Amniotic epithelial cell (primary cell): ENCODE measurements at regions not wholly inside any gene's neighbourhood (a gene's known extent, or its start where the extent isn't known, plus 50 kb on each side); places are given as distances from the start of the nearest gene placed in this dataset.

Experiments
- DNase-seq: peaks from one replicate; pipeline ENCODE4 v3.0.0-alpha.2; 2010; ENCODE audit warnings: low read depth

DNA sequence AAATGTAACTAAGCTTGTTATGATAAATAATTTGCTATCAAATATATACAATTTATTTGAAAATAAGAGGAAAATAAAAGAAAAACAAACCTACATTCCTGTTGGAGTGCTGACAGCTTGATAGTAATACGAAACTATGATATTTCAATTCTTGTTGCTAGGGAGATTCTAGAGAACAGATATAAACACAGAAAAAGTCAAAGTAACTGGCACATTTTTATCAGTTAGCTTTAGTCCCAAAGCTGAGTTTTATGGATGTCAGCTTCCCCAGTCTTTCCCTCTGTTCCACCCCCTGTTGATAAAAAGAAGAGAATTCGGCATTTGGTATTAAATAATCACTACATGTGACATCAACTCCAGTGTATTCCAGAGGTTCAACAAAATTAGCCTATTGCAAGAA lies 1134.0 kb downstream of the XPNPEP1 start:
- no peak for DNase-seq

DNA sequence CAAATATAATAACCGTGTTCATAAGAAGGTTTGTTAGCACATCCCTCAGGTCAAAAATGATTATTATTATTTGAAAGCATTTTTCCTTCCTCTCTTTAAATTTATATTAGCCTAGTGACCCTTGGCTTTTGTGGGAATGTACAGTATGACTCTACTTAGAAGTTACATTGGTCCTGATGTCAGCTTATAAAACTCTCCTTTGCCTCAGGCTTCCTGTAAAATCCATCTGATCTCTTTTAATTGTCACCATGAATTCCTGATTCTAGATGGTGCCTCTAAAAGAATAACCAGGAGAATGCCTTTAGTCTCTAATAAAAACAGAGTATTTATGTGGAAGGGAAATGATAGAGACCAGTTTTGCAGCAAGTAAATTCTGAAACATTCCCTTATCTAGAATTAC lies 1134.4 kb downstream of the XPNPEP1 start:
- DNase-seq, result no peak

DNA sequence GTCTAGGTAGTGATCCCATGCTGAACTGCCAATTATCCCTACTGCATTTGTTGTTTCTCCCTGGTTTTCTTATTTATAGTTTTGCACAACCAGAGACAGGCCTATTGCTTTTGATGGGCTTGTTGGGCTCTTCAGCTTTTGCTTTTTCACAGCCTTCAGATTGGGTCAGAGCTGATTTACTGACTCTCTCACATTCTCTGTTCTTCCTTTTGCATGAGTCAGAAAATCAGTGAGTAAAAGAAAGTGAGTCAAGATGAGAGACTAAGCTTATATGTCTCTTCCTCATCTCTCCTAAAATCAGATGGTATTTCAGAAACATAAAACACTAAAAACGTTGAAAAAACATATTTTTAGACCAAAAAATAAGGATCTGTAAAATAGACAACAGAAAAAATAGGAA lies 1135.4 kb downstream of the XPNPEP1 start:
- peak; percentile 78 for DNase-seq

GRCh38 chr10:108785011-108785410 lies 1138.3 kb downstream of the XPNPEP1 start:
- DNase-seq, result no peak

- DNase-seq, result no peak
Observed at GRCh38 chr10:108784534-108784933, 1138.8 kb downstream of the XPNPEP1 start.

- DNase-seq, result peak; percentile 77
Observed at GRCh38 chr10:108783897-108784296, 1139.4 kb downstream of the XPNPEP1 start.

GRCh38 chr10:108782411-108782810 lies 1140.9 kb downstream of the XPNPEP1 start:
- DNase-seq, result peak; percentile 31

GRCh38 chr10:108779501-108779900 lies 1143.8 kb downstream of the XPNPEP1 start:
- no peak for DNase-seq

GRCh38 chr10:108775911-108776475 lies 1147.3 kb downstream of the XPNPEP1 start:
- peak; percentile 78 for DNase-seq

GRCh38 chr10:108771106-108771505 lies 1152.2 kb downstream of the XPNPEP1 start:
- DNase-seq, result no peak

GRCh38 chr10:108765794-108766193 lies 1157.5 kb downstream of the XPNPEP1 start:
- no peak for DNase-seq

- DNase-seq, result no peak
Observed at GRCh38 chr10:108757946-108758345, 1165.4 kb downstream of the XPNPEP1 start.

DNA sequence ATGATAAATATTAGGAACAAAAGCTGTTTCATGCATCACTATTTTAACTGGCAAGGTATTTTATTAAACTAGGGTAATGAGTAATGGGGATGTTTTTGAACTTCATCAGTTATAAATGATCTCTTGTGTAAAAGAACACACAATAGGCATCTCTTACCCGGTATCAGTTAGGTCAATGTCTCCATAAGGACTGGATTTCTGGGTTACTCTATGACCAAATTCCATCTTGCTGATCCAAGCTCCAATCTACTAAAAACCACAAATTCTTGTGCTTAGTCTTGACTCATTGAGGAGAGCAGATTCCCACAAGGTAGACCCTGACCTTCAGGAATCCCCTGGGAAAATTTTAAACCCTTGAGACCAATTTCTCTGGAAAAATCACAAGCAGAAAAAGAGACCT lies 1167.7 kb downstream of the XPNPEP1 start:
- peak; percentile 44 for DNase-seq

DNA sequence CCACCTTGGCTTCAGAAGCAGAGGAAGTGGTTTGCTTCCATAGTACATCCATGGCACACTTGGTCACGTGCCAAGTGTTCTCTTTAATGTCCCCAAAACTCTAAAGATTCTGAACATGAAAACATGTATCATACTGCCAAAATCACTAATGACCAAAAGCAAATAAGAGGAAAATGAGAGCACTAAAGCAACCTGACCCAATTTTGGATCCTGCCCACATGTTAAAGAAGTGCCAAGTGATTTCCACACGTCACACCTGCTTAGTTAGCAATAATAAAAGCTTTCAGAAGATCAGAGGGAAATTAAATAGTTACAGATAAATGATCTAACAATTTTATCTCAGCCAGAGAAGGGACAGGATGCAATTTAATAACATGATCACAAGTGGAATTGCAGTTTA lies 1170.0 kb downstream of the XPNPEP1 start:
- no peak for DNase-seq

DNA sequence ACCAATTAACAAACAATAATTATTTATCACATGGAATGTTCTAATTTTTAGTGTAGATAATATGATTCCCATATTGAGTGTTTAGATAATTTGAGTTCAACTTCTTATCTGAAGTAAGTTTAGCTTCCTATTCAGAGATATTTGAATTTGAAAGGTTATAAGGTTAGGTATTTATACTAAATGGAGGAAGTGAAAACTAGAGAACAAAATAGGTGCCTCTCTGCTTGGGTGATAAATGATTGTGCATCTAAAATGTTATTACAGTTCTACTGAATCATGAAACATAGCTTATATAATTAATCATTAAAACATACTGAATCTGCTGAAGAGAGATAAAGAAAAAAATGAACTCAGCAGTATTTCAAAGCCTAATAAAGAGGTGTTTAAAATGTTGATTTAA lies 1174.3 kb downstream of the XPNPEP1 start:
- DNase-seq, result no peak

DNA sequence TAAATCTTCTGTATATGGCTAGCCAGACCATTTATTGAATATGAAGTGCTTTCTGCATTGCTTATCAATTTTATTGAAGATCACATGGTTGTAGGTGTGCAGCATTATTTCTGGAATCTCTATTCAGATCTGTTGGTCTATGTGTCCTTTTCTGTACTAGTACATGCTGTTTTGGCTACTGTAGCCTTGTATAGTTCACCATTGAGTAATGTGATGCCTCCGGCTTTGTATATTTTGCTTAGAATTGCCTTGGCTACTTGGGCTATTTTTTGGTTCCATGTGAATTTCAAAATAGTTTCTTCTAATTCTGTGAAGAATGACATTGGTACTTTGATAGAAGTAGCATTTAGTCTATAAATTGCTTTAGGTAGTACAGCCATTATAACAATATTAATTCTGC lies 1187.2 kb downstream of the XPNPEP1 start:
- DNase-seq, result peak; percentile 36

GRCh38 chr10:108735380-108735779 lies 1187.9 kb downstream of the XPNPEP1 start:
- peak; percentile 96 for DNase-seq

- DNase-seq, result no peak
Observed at GRCh38 chr10:108721874-108722273, 1201.4 kb downstream of the XPNPEP1 start.

DNA sequence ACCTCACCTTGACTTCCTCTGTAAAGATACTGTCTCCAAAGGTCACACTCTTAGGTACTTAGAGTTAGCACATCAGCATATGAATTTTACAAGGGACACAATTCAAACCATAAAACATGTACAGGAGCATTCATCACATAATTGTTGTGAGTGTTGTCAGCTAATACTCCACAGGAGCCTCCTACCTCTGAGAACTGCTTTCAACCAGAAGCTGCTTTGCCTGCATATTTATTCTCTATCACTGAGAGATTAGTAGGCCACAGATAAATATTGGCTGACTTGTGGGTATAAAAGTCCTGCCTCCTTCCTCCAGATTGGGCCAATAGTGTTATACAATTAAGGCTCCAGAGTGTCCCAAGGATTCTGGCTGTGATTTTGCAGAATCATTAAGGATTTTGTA lies 1207.0 kb downstream of the XPNPEP1 start:
- DNase-seq, result no peak

- no peak for DNase-seq
Observed at GRCh38 chr10:108709927-108710722, 1213.2 kb downstream of the XPNPEP1 start.

GRCh38 chr10:108708363-108708762 lies 1214.9 kb downstream of the XPNPEP1 start:
- no peak for DNase-seq

DNA sequence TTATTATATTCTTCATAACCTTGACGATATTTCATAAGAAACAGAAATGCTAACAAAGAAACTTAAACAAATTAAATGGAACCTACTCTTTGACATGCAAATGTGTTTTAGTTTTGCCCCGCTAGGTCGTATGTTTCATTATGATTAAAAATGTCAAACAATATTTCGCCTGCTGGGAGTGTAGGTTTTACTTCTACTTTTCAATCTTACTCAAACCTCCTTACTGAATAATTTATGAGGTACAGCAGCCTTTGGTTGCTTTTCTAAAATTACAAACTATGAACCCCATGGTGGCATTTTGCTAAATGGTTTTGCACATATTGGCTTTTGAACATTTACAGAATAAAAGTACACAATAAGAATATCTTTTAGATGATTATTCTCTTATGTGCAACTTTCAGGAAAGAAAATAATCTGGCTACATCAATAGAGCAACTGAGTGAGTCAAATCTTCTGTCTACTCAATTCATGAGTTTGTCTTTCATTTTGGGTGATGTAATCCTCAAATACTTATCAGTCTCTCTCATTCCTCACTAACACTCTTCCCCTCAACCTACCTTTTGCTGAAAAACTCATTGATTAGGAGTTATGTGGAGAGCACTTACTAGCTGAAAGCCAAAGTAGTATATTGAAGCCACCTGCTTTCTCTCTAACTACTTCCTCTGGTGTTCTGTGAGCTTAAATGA lies 1226.4 kb downstream of the XPNPEP1 start:
- no peak for DNase-seq

DNA sequence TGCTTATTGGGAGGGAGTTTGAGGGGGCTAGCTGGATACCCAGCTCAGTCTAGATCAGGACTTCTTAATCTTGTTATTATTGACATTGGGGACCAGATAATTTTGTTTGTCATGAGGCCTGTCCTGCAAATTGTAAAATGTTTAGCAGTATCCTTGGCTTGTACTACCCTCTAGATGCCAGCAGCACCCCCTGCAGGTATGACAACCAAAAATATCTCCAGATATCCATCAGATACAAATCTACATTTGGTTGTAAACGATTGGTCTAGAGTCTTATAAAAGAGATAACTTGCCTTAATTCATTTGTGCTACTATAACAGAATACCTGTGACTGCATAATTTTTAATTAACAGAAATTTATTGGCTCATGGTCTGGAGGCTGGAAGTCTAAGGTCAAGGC lies 1232.2 kb downstream of the XPNPEP1 start:
- DNase-seq, result no peak
